IMR-90 (cell line): ENCODE measurements at regions not wholly inside any gene's neighbourhood (a gene's known extent, or its start where the extent isn't known, plus 50 kb on each side); places are given as distances from the start of the nearest gene placed in this dataset.

ENCODE experiments used
- ATAC-seq: fragments of 200-7000 bp; cut with Tn5 transposase; 2 replicates; pipeline ENCODE4 v1.9.1; 2020; ENCODE audit warnings: low read depth, mild to moderate bottlenecking, moderate library complexity
- BruUV-seq: library from RNA; stranded (reverse); fragments of 400-500 nt; replicated peaks from 2 replicates; lab custom pipeline; 2021; lab: Mats Ljungman, UMichigan
- CTCF ChIA-PET: fragments of 300-600 bp; formaldehyde crosslinking; extraction: SDS; loops from one replicate; lab custom pipeline; 2021; ENCODE audit warnings: antibody characterized with exemption; lab: Yijun Ruan, JAX
- POLR2A ChIA-PET: fragments of 300-600 bp; sonication (Branson Sonifier 250); formaldehyde crosslinking; loops from one replicate; lab custom pipeline; 2022; ENCODE audit warnings: antibody characterized with exemption; ENCODE audit not compliant: unreplicated experiment; lab: Charles Lee
- DNase-seq: peaks from one replicate; pipeline ENCODE4 v3.0.0; 2013
- H2AFZ ChIP-seq: replicated peaks from 2 replicates; pipeline ENCODE3; 2013; ENCODE audit warnings: low read length, mild to moderate bottlenecking; ENCODE audit not compliant: poor library complexity
- H2AK5ac ChIP-seq: 2 replicates; pipeline ENCODE4 v1.6.1; 2013; ENCODE audit warnings: low read depth, low read length, inconsistent platforms
- H2AK9ac ChIP-seq: replicated peaks from 2 replicates; pipeline ENCODE3; 2013; ENCODE audit warnings: mild to moderate bottlenecking, low read depth, low read length, moderate library complexity; ENCODE audit not compliant: poor library complexity
- H2BK120ac ChIP-seq: 2 replicates; pipeline ENCODE4 v1.6.1; 2013; ENCODE audit warnings: low read depth, low read length, inconsistent platforms
- H2BK15ac ChIP-seq: 3 replicates; pipeline ENCODE4 v1.6.1; 2013; ENCODE audit warnings: low read depth, low read length, inconsistent platforms
- H2BK20ac ChIP-seq: 2 replicates; pipeline ENCODE4 v1.6.1; 2013; ENCODE audit warnings: low read depth, mild to moderate bottlenecking, inconsistent platforms, low read length, moderate library complexity
- H2BK5ac ChIP-seq: 2 replicates; pipeline ENCODE4 v1.6.1; 2013; ENCODE audit warnings: mild to moderate bottlenecking, low read depth, low read length, inconsistent platforms; ENCODE audit not compliant: poor library complexity, severe bottlenecking
- H3K14ac ChIP-seq: replicated peaks from 2 replicates; pipeline ENCODE4 v1.6.1; 2013; ENCODE audit warnings: low read depth, low read length, inconsistent platforms
- H3K18ac ChIP-seq: 2 replicates; pipeline ENCODE4 v1.6.1; 2013; ENCODE audit warnings: low read depth, low read length, control low read depth
- H3K23ac ChIP-seq: 2 replicates; pipeline ENCODE4 v1.6.1; 2013; ENCODE audit warnings: low read depth, low read length, inconsistent platforms
- H3K27ac ChIP-seq: 2 replicates; pipeline ENCODE4 v1.5.1; 2013; ENCODE audit warnings: mild to moderate bottlenecking, control low read depth, low read length; ENCODE audit not compliant: insufficient read depth
- H3K27me3 ChIP-seq: 2 replicates; pipeline ENCODE4 v1.6.1; 2013; ENCODE audit warnings: low read length; ENCODE audit not compliant: control insufficient read depth, insufficient read depth
- H3K36me3 ChIP-seq: 2 replicates; pipeline ENCODE4 v1.6.1; 2013; ENCODE audit warnings: low read length, mixed read lengths; ENCODE audit not compliant: control insufficient read depth, insufficient read depth
- H3K4ac ChIP-seq: 2 replicates; pipeline ENCODE4 v1.6.1; 2013; ENCODE audit warnings: low read depth, low read length, inconsistent platforms
- H3K4me1 ChIP-seq: 2 replicates; pipeline ENCODE4 v1.6.1; 2013; ENCODE audit warnings: low read length, mixed read lengths; ENCODE audit not compliant: control insufficient read depth, insufficient read depth
- H3K4me2 ChIP-seq: 2 replicates; pipeline ENCODE4 v1.6.1; 2013; ENCODE audit warnings: low read depth, mild to moderate bottlenecking, control low read depth, low read length, moderate library complexity
- H3K4me3 ChIP-seq: 2 replicates; pipeline ENCODE4 v1.5.1; 2013; ENCODE audit warnings: low read depth, mild to moderate bottlenecking, control low read depth, low read length, moderate library complexity; ENCODE audit not compliant: insufficient read depth
- H3K56ac ChIP-seq: 2 replicates; pipeline ENCODE4 v1.6.1; 2013; ENCODE audit warnings: low read length, inconsistent platforms; ENCODE audit not compliant: insufficient read depth; ENCODE audit errors: extremely low read depth
- H3K79me1 ChIP-seq, 2 experiments: 2 replicates each; pipeline ENCODE4 v1.6.1; 2013; ENCODE audit warnings: low read length in 2 of 2, inconsistent platforms in 1 of 2, low read depth in 1 of 2
- H3K9ac ChIP-seq: 2 replicates; pipeline ENCODE4 v1.6.1; 2013; ENCODE audit warnings: low read depth, low read length, control low read depth
- H3K9me1 ChIP-seq: 2 replicates; pipeline ENCODE4 v1.6.1; 2013; ENCODE audit warnings: low read length, inconsistent platforms; ENCODE audit not compliant: insufficient read depth
- H3K9me3 ChIP-seq: 2 replicates; pipeline ENCODE4 v1.6.1; 2013; ENCODE audit warnings: low read length; ENCODE audit not compliant: control insufficient read depth, insufficient read depth
- H4K20me1 ChIP-seq: 2 replicates; pipeline ENCODE4 v1.6.1; 2013; ENCODE audit warnings: low read length, inconsistent platforms; ENCODE audit not compliant: insufficient read depth
- H4K5ac ChIP-seq: 2 replicates; pipeline ENCODE4 v1.6.1; 2013; ENCODE audit warnings: mild to moderate bottlenecking, low read depth, low read length, control low read depth
- H4K8ac ChIP-seq, 2 experiments: 2 replicates each; pipeline ENCODE4 v1.6.1; 2013; ENCODE audit warnings: low read depth in 2 of 2, low read length in 2 of 2, control low read depth in 1 of 2, inconsistent platforms in 1 of 2
- H4K91ac ChIP-seq: 2 replicates; pipeline ENCODE4 v1.6.1; 2013; ENCODE audit warnings: low read depth, low read length, inconsistent platforms; ENCODE audit not compliant: insufficient read depth
- ELK1 ChIP-seq: fragments of 150-350 bp; IDR thresholded peaks from 2 replicates; pipeline ENCODE4 v1.6.1; 2016; ENCODE audit warnings: low read depth, mild to moderate bottlenecking, low read length, moderate library complexity, borderline replicate concordance
- FOS ChIP-seq: fragments of 150-350 bp; IDR thresholded peaks from 2 replicates; pipeline ENCODE4 v1.6.1; 2016; ENCODE audit warnings: low read depth, low read length
- MAZ ChIP-seq: IDR thresholded peaks from 2 replicates; pipeline ENCODE4 v1.6.1; 2012; ENCODE audit warnings: low read depth, mild to moderate bottlenecking, low read length, improper control_type of control experiment, moderate library complexity, borderline replicate concordance
- MXI1 ChIP-seq: IDR thresholded peaks from 2 replicates; pipeline ENCODE4 v1.6.1; 2012; ENCODE audit warnings: low read depth, mild to moderate bottlenecking, low read length, moderate library complexity, borderline replicate concordance
- POLR2A ChIP-seq: IDR thresholded peaks from 2 replicates; pipeline ENCODE4 v1.6.1; 2012; ENCODE audit warnings: mild to moderate bottlenecking, low read depth, low read length
- RAD21 ChIP-seq: IDR thresholded peaks from 2 replicates; pipeline ENCODE4 v1.6.1; 2012; ENCODE audit warnings: low read length, improper control_type of control experiment
- RFX5 ChIP-seq: IDR thresholded peaks from 2 replicates; pipeline ENCODE4 v1.8.0; 2012; ENCODE audit warnings: low read depth, mild to moderate bottlenecking, low read length, moderate library complexity
- WGBS, 2 experiments: methylation state at CpG; one replicate each; pipeline versions ENCODE4 v1.1.5 to v1.1.7; 2013; ENCODE audit warnings: missing lambda C conversion rate in 2 of 2; ENCODE audit not compliant: insufficient read length in 1 of 2; ENCODE audit errors: extremely low coverage in 2 of 2; 5-methylcytosine and 5-hydroxymethylcytosine counted together
- dilution Hi-C: fragments of 300-500 bp; cut with HindIII; formaldehyde crosslinking; loops from one replicate; pipeline ENCODE4 v1.14.3; 2018; ENCODE audit warnings: low sequenced_read_pairs; ENCODE audit not compliant: unreplicated experiment
- in situ Hi-C: fragments of 300-500 bp; cut with MboI; formaldehyde crosslinking; loops from 3 replicates; pipeline ENCODE4 v1.14.3; 2019; ENCODE audit warnings: low sequenced_read_pairs, inconsistent platforms, mixed read lengths
- intact Hi-C: fragments of 100-400 bp; cut with micrococcal nuclease; formaldehyde crosslinking; loops from 2 replicates; pipeline ENCODE4 v1.10.0; 2022
- TF ChIP-seq, protein P1 (sequence below): conservative IDR thresholded peaks from 2 replicates; pipeline ENCODE4 v1.5.1; 2012; ENCODE audit warnings: mild to moderate bottlenecking, low read depth, low read length, improper control_type of control experiment
- TF ChIP-seq, protein P2 (sequence below): fragments of 150-350 bp; IDR thresholded peaks from 2 replicates; pipeline ENCODE4 v1.6.1; 2017; ENCODE audit warnings: mild to moderate bottlenecking, antibody characterized with exemption, low read length, low read depth

DNA sequence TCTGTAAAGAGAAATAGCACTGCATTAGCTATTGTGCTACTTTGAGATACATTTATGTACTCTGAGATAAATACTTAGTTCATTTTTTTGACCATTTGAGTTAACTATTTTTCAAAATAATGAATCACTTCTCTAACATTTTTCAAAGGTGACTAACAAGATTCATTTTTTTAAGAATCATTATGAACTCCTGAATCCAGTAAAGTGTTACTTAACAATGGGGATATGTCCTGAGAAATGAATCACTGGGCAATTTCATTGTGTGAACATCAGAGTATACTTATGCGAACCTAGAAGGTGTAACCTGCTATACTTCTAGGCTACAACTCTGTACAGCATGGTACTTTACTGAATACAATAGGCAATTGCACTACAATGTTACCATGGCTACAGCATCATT is 355.8 kb downstream of the ARL6IP6 start:
- Histone ChIP-seq H4K5ac (no peak overlapping the region), H3K36me3 (no peaks in the 10 kb centered on the region), H3K18ac (no peak overlapping the region), H2BK15ac (no peak overlapping the region), H3K4me1 (no peaks in the 10 kb centered on the region), H4K20me1 (no peaks in the 10 kb centered on the region), H3K27ac (no peak overlapping the region), H3K27me3 (no peaks in the 10 kb centered on the region), H3K9me3 (no peaks in the 10 kb centered on the region; the same call in 1 of the 2 replicates), H3K9me1 (no peaks in the 10 kb centered on the region), H2AK5ac (no peak overlapping the region), H3K9ac (no peak overlapping the region), H4K8ac (no peak overlapping the region), H2BK20ac (no peak overlapping the region), H3K4me2 (no peak overlapping the region), H3K79me1 (no peaks in the 10 kb centered on the region), H3K56ac (no peak overlapping the region), H3K14ac (no peak overlapping the region), H3K23ac (no peak overlapping the region), H3K4me3 (no peak overlapping the region), H3K4ac (no peak overlapping the region), H2AK9ac (no peak overlapping the region), H2BK120ac (no peak overlapping the region), H2BK5ac (no peak overlapping the region), H2AFZ (no peak overlapping the region), H4K91ac (no peak overlapping the region)
- ATAC-seq (no peak), DNase-seq (no peak)
- BruUV-seq, result no TSS peak
- intact Hi-C loops, result no loop called here
- dilution Hi-C loops, result no loop called here
- CTCF ChIA-PET, result no interaction called here
- WGBS, 2 experiments, result no CpG with 5 or more reads among the region's 1 CpG
- TF ChIP-seq RFX5 (no peak), POLR2A (no peak), MAZ (no peak), MXI1 (no peak), RAD21 (no peak), FOS (no peak), ELK1 (no peak)
- TF ChIP-seq, protein P1, sequence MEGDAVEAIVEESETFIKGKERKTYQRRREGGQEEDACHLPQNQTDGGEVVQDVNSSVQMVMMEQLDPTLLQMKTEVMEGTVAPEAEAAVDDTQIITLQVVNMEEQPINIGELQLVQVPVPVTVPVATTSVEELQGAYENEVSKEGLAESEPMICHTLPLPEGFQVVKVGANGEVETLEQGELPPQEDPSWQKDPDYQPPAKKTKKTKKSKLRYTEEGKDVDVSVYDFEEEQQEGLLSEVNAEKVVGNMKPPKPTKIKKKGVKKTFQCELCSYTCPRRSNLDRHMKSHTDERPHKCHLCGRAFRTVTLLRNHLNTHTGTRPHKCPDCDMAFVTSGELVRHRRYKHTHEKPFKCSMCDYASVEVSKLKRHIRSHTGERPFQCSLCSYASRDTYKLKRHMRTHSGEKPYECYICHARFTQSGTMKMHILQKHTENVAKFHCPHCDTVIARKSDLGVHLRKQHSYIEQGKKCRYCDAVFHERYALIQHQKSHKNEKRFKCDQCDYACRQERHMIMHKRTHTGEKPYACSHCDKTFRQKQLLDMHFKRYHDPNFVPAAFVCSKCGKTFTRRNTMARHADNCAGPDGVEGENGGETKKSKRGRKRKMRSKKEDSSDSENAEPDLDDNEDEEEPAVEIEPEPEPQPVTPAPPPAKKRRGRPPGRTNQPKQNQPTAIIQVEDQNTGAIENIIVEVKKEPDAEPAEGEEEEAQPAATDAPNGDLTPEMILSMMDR, result no peak
- TF ChIP-seq, protein P2, sequence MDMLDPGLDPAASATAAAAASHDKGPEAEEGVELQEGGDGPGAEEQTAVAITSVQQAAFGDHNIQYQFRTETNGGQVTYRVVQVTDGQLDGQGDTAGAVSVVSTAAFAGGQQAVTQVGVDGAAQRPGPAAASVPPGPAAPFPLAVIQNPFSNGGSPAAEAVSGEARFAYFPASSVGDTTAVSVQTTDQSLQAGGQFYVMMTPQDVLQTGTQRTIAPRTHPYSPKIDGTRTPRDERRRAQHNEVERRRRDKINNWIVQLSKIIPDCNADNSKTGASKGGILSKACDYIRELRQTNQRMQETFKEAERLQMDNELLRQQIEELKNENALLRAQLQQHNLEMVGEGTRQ, result no peak
- in situ Hi-C loops, result no loop called here
- POLR2A ChIA-PET, result no interaction called here
